ENCODE measurements at regions not wholly inside any gene's neighbourhood (a gene's known extent, or its start where the extent isn't known, plus 50 kb on each side); places are given as distances from the start of the nearest gene placed in this dataset.

- intact Hi-C loops (cut with DNase I): no loop called here
- no peak for DNase-seq
- Histone ChIP-seq H3K4me1 (ENCODE audit: insufficient read depth) (no peaks in the 10 kb centered on the region), H3K27me3 (no peaks in the 10 kb centered on the region), H3K9me3 (no peaks in the 10 kb centered on the region), H3K27ac (no peak overlapping the region), H3K4me3 (no peak overlapping the region), H3K36me3 (no peaks in the 10 kb centered on the region)
- TF ChIP-seq CTCF (IDR thresholded peaks at IDR 0.05) (no peak), POLR2A (IDR thresholded peaks at IDR 0.05) (no peak), EP300 (IDR thresholded peaks at IDR 0.05) (no peak)
- WGBS, 3 donors: 79 to 89% (median 83%) methylated on average over 1 of the region's 1 CpG
These were observed 137.6 kb upstream of the USP24 start for GRCh38 chr1:55352811-55353180.

GRCh38 chr1:55352080-55352810 is 137.1 kb upstream of the USP24 start:
- no peaks in the 10 kb centered on the region for H3K27me3 ChIP-seq
- DNase-seq: no peak
- WGBS, 3 donors: 82 to 91% (median 89%) methylated on average over 7 of the region's 7 CpGs
- no peaks in the 10 kb centered on the region for H3K9me3 ChIP-seq
- H3K4me1 ChIP-seq (ENCODE audit: insufficient read depth): no peaks in the 10 kb centered on the region
- H3K4me3 ChIP-seq: no peak overlapping the region
- TF ChIP-seq POLR2A (IDR thresholded peaks at IDR 0.05): no peak
- no peak for TF ChIP-seq EP300 (IDR thresholded peaks at IDR 0.05)
- no peak for TF ChIP-seq CTCF (IDR thresholded peaks at IDR 0.05)
- H3K27ac ChIP-seq: no peak overlapping the region
- no peaks in the 10 kb centered on the region for H3K36me3 ChIP-seq
- intact Hi-C loops (cut with DNase I): no loop called here

GRCh38 chr1:55348356-55348755 is 133.2 kb upstream of the USP24 start:
- 0 to 58% (median 0%) methylated on average over 1 of the region's 1 CpG for WGBS, 3 donors
- intact Hi-C loops (cut with DNase I): no loop called here
- no peaks in the 10 kb centered on the region for H3K4me1 ChIP-seq (ENCODE audit: insufficient read depth)
- H3K36me3 ChIP-seq: no peaks in the 10 kb centered on the region
- H3K9me3 ChIP-seq: no peaks in the 10 kb centered on the region
- no peak overlapping the region for H3K4me3 ChIP-seq
- no peak for TF ChIP-seq EP300 (IDR thresholded peaks at IDR 0.05)
- no peak for TF ChIP-seq CTCF (IDR thresholded peaks at IDR 0.05)
- TF ChIP-seq POLR2A (IDR thresholded peaks at IDR 0.05): no peak
- H3K27me3 ChIP-seq: no peaks in the 10 kb centered on the region
- no peak overlapping the region for H3K27ac ChIP-seq
- DNase-seq: no peak

- Histone ChIP-seq H3K27me3 (no peaks in the 10 kb centered on the region), H3K9me3 (no peaks in the 10 kb centered on the region), H3K27ac (no peak overlapping the region), H3K36me3 (no peaks in the 10 kb centered on the region), H3K4me3 (no peak overlapping the region), H3K4me1 (ENCODE audit: insufficient read depth) (no peaks in the 10 kb centered on the region)
- TF ChIP-seq EP300 (IDR thresholded peaks at IDR 0.05) (no peak), POLR2A (IDR thresholded peaks at IDR 0.05) (no peak), CTCF (IDR thresholded peaks at IDR 0.05) (no peak)
- 73 to 75% (median 74%) methylated on average over 2 of the region's 2 CpGs for WGBS, 3 donors
- no peak for DNase-seq
- intact Hi-C loops (cut with DNase I): no loop called here
These were observed 132.7 kb upstream of the USP24 start for GRCh38 chr1:55347866-55348265.

Data from ovary (tissue), 7 donors.